OCI-LY7 (cell line): ENCODE measurements at regions not wholly inside any gene's neighbourhood (a gene's known extent, or its start where the extent isn't known, plus 50 kb on each side); places are given as distances from the start of the nearest gene placed in this dataset.
"Not testable (repeated sequence)": the region's sequence is repeated elsewhere in the genome, so short reads cannot be mapped to it uniquely, and the experiment has no call there.

ENCODE experiments used
- BruUV-seq: library from RNA; stranded (reverse); fragments of 400-500 nt; replicated peaks from 2 replicates; lab custom pipeline; 2021; lab: Mats Ljungman, UMichigan
- CTCF ChIA-PET: fragments of 300-600 bp; sonication (Branson Sonifier 250); formaldehyde crosslinking; loops from one replicate; lab custom pipeline; 2022; ENCODE audit warnings: antibody characterized with exemption; ENCODE audit not compliant: unreplicated experiment; lab: Charles Lee
- POLR2A ChIA-PET: fragments of 300-600 bp; sonication (Branson Sonifier 250); formaldehyde crosslinking; loops from one replicate; lab custom pipeline; 2022; ENCODE audit warnings: antibody characterized with exemption; lab: Charles Lee
- DNase-seq: peaks from one replicate; pipeline ENCODE4 v3.0.0-alpha.2; 2015; ENCODE audit warnings: low spot score
- H2AFZ ChIP-seq: fragments of 200-600 bp; sonication (generic), shearing (Covaris generic); 2 replicates; pipeline ENCODE4 v1.6.1; 2014; ENCODE audit warnings: mild to moderate bottlenecking, antibody characterized with exemption, low read length, moderate library complexity
- H3K27ac ChIP-seq: fragments of 200-600 bp; sonication (generic); 2 replicates; pipeline ENCODE4 v1.5.1; 2014; ENCODE audit warnings: mixed run types, low read depth, mild to moderate bottlenecking, moderate library complexity, low read length, inconsistent platforms; ENCODE audit not compliant: poor library complexity, severe bottlenecking
- H3K36me3 ChIP-seq: fragments of 200-600 bp; sonication (generic); 2 replicates; pipeline ENCODE4 v1.6.1; 2014; ENCODE audit warnings: mild to moderate bottlenecking, antibody characterized with exemption, low read length, moderate library complexity, mixed read lengths; ENCODE audit not compliant: insufficient read depth
- H3K4me1 ChIP-seq: fragments of 200-600 bp; sonication (generic); 2 replicates; pipeline ENCODE4 v1.5.1; 2014; ENCODE audit warnings: mild to moderate bottlenecking, low read length; ENCODE audit not compliant: insufficient read depth, poor library complexity, severe bottlenecking
- H3K4me2 ChIP-seq: fragments of 200-600 bp; sonication (generic); 2 replicates; pipeline ENCODE4 v1.6.1; 2014; ENCODE audit warnings: mild to moderate bottlenecking, low read length
- H3K4me3 ChIP-seq: fragments of 200-600 bp; sonication (generic); 2 replicates; pipeline ENCODE4 v1.5.1; 2014; ENCODE audit warnings: mild to moderate bottlenecking, low read depth, low read length; ENCODE audit not compliant: poor library complexity, severe bottlenecking
- H3K79me2 ChIP-seq: fragments of 200-600 bp; sonication (generic); 2 replicates; pipeline ENCODE4 v1.6.1; 2016; ENCODE audit warnings: low read depth, mild to moderate bottlenecking, low read length, moderate library complexity, mixed read lengths; ENCODE audit not compliant: insufficient read depth
- H3K9me2 ChIP-seq: fragments of 200-600 bp; sonication (generic); 2 replicates; pipeline ENCODE4 v1.6.1; 2016; ENCODE audit warnings: mild to moderate bottlenecking, low read length, mixed read lengths; ENCODE audit not compliant: insufficient read depth
- H3K9me3 ChIP-seq: fragments of 200-600 bp; sonication (generic); 2 replicates; pipeline ENCODE4 v1.6.1; 2014; ENCODE audit warnings: mild to moderate bottlenecking, mixed run types, low read length, mixed read lengths
- H4K20me1 ChIP-seq: fragments of 200-600 bp; sonication (generic); 2 replicates; pipeline ENCODE4 v1.6.1; 2014; ENCODE audit warnings: mild to moderate bottlenecking, antibody characterized with exemption, low read length, moderate library complexity, mixed read lengths; ENCODE audit not compliant: insufficient read depth
- CTCF ChIP-seq: fragments of 200-600 bp; sonication (generic); conservative IDR thresholded peaks from 2 replicates; pipeline ENCODE4 v1.5.1; 2014; ENCODE audit warnings: mild to moderate bottlenecking, antibody characterized with exemption, low read length, moderate library complexity, mixed read lengths
- EZH2phosphoT487 ChIP-seq: fragments of 200-600 bp; sonication (generic); IDR thresholded peaks from 2 replicates; pipeline ENCODE4 v1.6.1; 2018; ENCODE audit warnings: low read depth, borderline replicate concordance, mild to moderate bottlenecking, mixed run types, antibody characterized with exemption, low read length, moderate library complexity, mixed read lengths
- intact Hi-C: fragments of 100-400 bp; cut with micrococcal nuclease; formaldehyde crosslinking; loops from one replicate; pipeline ENCODE4 v1.10.0; 2022; ENCODE audit not compliant: unreplicated experiment

GRCh38 chr10:9855451-9855850 lies 1162.2 kb upstream of the CELF2 start:
- H3K79me2 ChIP-seq, H3K36me3 ChIP-seq, H3K27ac ChIP-seq, H3K4me2 ChIP-seq, H3K4me3 ChIP-seq, H4K20me1 ChIP-seq, intact Hi-C loops, POLR2A ChIA-PET, H3K4me1 ChIP-seq, DNase-seq, H3K9me2 ChIP-seq, H2AFZ ChIP-seq, BruUV-seq, CTCF ChIA-PET, H3K9me3 ChIP-seq: not testable (repeated sequence)

GRCh38 chr10:9858816-9859215 lies 1158.9 kb upstream of the CELF2 start:
- H3K4me2 ChIP-seq: no peak overlapping the region
- H3K4me3 ChIP-seq: no peak overlapping the region
- no peak overlapping the region for H3K27ac ChIP-seq
- CTCF ChIA-PET: no interaction called here
- H3K36me3 ChIP-seq: no peaks in the 10 kb centered on the region
- no peak for DNase-seq
- intact Hi-C loops: no loop called here
- POLR2A ChIA-PET: interaction anchor here (0.7 to 2.8 kb wide), 3 partner anchors 11 to 389 kb away, joined by 3 to 11 read pairs (median 4); no protein-coding TSS in a partner anchor
- TF ChIP-seq EZH2phosphoT487 (no peak), CTCF (no peak)
- H3K9me3 ChIP-seq: no peaks in the 10 kb centered on the region
- H3K4me1 ChIP-seq: no peaks in the 10 kb centered on the region
- H3K79me2 ChIP-seq: no peaks in the 10 kb centered on the region
- H3K9me2 ChIP-seq: no peaks in the 10 kb centered on the region
- no TSS peak for BruUV-seq
- H2AFZ ChIP-seq: no peak overlapping the region
- H4K20me1 ChIP-seq: no peaks in the 10 kb centered on the region

- no peak overlapping the region for H3K4me3 ChIP-seq
- no peaks in the 10 kb centered on the region for H4K20me1 ChIP-seq
- ChIA-PET CTCF (no interaction called here), POLR2A (interaction anchor here (2.8 kb wide), 1 partner anchor 10 kb away, joined by 11 read pairs; no protein-coding TSS in a partner anchor)
- intact Hi-C loops: no loop called here
- H3K9me3 ChIP-seq: no peaks in the 10 kb centered on the region
- no peaks in the 10 kb centered on the region for H3K9me2 ChIP-seq
- H3K27ac ChIP-seq: no peak overlapping the region
- DNase-seq: no peak
- TF ChIP-seq EZH2phosphoT487 (no peak), CTCF (no peak)
- H3K4me1 ChIP-seq: no peaks in the 10 kb centered on the region
- no TSS peak for BruUV-seq
- no peak overlapping the region for H3K4me2 ChIP-seq
- no peaks in the 10 kb centered on the region for H3K36me3 ChIP-seq
- no peak overlapping the region for H2AFZ ChIP-seq
- H3K79me2 ChIP-seq: no peaks in the 10 kb centered on the region
Measured at GRCh38 chr10:9860045-9860444, 1157.6 kb upstream of the CELF2 start.
